ENCODE measurements at regions not wholly inside any gene's neighbourhood (a gene's known extent, or its start where the extent isn't known, plus 50 kb on each side); places are given as distances from the start of the nearest gene placed in this dataset.

GRCh38 chr6:9921366-9921765 is 493.5 kb downstream of the TFAP2A start:
- no peak for TF ChIP-seq CTCF (conservative IDR thresholded peaks at IDR 0.05; ENCODE audit: low read depth, low read length)
- TF ChIP-seq POLR2A (IDR thresholded peaks at IDR 0.05; ENCODE audit: low read depth, low read length): no peak
- TF ChIP-seq, protein P1, sequence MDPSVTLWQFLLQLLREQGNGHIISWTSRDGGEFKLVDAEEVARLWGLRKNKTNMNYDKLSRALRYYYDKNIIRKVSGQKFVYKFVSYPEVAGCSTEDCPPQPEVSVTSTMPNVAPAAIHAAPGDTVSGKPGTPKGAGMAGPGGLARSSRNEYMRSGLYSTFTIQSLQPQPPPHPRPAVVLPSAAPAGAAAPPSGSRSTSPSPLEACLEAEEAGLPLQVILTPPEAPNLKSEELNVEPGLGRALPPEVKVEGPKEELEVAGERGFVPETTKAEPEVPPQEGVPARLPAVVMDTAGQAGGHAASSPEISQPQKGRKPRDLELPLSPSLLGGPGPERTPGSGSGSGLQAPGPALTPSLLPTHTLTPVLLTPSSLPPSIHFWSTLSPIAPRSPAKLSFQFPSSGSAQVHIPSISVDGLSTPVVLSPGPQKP (IDR thresholded peaks at IDR 0.05; ENCODE audit: borderline replicate concordance, low read depth, low read length): no peak
- TF ChIP-seq MXI1 (IDR thresholded peaks at IDR 0.05; ENCODE audit: borderline replicate concordance, low read depth, low read length): no peak
- TF ChIP-seq RAD21 (IDR thresholded peaks at IDR 0.05; ENCODE audit: low read length): no peak
- TF ChIP-seq, protein P2, sequence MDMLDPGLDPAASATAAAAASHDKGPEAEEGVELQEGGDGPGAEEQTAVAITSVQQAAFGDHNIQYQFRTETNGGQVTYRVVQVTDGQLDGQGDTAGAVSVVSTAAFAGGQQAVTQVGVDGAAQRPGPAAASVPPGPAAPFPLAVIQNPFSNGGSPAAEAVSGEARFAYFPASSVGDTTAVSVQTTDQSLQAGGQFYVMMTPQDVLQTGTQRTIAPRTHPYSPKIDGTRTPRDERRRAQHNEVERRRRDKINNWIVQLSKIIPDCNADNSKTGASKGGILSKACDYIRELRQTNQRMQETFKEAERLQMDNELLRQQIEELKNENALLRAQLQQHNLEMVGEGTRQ (IDR thresholded peaks at IDR 0.05; ENCODE audit: low read depth, low read length): no peak
- TF ChIP-seq BHLHE40 (IDR thresholded peaks at IDR 0.05; ENCODE audit: low read depth, low read length): no peak
- no peak for TF ChIP-seq CEBPB (IDR thresholded peaks at IDR 0.05; ENCODE audit: low read depth, low read length)
- TF ChIP-seq SMC3 (IDR thresholded peaks at IDR 0.05; ENCODE audit: low read depth, low read length): no peak
